SIG-M5 (cell line): ENCODE measurements at regions not wholly inside any gene's neighbourhood (a gene's known extent, or its start where the extent isn't known, plus 50 kb on each side); places are given as distances from the start of the nearest gene placed in this dataset.

Experiments
- DNase-seq: peaks from one replicate; lab custom pipeline; 2025; lab: John Stamatoyannopoulos, UW

DNA sequence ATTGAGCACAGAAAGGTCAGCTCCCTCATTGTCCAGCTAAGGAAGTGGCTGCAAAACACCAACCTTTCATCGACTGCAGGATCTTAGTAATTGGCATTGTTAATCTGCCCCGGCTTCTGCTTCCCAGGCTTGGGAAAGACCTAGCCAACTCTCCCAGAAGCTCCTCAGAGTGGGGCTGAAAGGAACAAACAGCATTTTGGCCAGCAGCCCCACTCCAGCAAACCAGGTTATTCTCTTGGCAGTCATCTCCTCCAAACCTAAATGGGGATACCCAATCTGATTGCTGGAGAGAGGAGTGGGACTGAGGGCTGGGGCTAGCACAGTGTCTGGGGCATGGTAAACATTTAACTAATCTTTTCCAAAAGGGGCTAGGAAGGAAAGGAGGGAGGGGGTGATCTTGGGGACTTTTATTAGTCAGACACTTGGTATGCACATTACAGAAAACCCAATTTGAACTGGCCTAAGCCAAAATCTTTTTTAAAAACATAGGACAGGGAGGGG is 294.4 kb downstream of the MN1 start:
- DNase-seq = no peak

DNA sequence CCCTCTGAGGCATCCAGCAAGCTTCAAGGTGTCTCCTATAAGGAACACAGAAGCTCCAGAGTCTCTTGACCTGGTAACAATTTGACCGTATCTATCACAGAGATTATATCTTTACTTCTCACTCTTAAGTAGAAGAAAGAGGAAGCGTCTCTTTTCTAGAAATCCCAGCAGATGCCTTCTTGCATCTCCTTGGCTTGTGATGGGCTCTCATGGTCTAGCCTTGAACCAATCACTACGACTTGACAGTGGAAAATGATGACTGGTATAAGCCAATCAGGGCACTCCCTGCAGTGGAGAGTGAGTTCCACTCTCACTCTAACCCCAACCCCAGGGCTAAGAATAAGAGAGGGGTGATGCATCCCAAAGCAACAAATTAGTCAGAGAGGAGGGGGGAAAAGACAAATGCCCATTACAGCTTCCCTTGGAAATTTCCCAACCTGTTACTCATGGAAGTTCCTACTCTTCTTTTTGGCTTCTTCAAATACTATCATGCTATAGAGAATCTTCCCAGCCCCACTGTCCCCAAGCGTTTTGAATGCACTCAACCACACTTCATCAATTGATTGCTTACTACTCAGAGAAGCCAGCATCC is 293.5 kb downstream of the MN1 start:
- no peak for DNase-seq

DNA sequence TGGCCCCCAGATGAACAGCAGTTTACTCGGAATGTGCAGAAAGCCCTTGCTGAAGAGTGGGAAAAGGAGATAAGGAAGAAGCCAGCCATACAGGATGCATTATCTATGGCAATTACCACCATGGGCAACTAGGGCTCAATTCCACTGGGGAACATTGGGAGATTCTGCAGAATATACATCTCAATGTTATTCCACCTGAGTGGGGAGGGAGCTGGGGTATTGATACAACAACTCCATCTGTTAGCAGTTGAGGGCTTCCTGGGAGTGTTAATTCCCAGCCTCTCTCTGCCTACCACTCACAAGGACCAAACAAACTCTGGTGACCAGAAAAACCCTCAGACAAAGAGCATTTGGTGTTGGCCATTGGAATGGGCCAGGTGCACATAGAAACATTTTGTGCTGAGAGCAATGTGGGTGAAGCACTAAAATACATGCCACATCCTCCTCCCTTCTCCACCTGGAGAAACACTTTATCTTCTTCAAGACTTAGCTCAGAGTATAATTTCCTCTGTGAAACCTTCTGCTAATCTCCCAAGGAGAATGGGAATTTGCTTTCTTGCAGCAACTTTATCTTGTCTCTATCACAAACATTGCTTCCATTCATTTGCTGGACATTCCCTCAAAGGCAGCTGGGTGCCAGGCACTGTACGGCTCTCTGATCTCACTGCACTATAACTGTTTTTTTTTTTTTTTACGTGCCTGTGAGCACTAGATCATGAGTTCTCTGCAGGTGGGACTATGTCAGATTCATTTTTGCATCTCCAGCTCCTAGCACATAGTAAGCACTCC is 292.2 kb downstream of the MN1 start:
- no peak for DNase-seq

DNA sequence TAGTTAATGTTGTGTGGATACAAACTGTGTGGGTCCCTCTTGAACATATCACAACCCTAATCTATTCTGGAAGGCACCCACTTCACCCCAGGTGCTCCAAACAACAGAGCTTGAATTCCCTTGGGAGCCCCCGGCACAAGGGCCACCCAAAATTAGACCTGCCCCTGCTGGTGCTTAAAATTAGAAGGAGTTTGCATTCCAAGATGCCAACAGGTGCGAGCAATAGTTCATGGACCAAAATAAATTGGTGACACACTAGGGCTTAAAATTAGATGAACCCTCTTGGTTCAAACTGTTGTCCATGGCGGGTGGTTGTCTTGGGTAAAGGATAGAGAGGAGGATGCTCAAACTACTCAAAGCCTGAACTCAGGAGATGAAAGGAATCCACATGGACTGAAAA is 291.5 kb downstream of the MN1 start:
- DNase-seq = no peak

DNA sequence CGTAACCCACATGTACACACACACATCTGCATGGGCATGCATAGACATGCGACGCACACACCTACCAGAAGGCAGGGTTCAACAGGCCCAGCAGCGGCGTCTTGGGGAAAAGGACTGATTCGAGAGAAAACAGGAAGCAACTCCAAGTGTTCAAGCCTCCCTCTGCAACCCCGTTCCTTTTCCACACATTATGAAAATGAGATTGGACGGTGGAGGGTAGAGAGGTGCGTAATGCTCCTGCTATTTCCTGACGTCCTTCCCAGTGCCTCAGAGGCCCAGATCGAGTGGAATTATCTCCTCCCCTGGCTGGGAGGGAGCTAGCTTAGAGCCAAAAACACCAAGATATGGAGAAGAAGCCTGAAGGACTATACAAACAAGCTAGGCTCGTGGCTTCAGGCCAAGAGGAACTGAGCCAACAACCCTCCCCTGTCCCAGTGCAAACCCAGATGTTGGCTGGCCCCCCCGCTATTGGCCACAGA is 289.2 kb downstream of the MN1 start:
- DNase-seq = no peak

DNA sequence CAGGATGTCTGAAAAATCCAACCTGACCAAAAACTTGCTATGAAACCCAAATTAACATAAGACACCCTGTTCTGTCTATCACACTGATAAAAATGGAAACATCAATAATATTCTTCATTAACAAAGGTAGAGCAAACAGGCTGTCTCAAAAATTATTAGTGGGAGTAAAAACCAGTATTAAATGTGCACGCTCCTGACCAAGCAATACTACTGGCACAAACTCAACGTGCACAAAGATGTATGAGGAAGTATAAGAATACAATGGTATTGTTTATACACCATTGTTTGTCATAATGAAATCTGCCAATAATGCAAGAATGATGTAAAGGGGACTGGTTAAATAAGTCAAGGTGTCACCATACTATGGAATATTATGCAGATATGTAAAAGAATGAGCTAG is 288.5 kb downstream of the MN1 start:
- no peak for DNase-seq

DNA sequence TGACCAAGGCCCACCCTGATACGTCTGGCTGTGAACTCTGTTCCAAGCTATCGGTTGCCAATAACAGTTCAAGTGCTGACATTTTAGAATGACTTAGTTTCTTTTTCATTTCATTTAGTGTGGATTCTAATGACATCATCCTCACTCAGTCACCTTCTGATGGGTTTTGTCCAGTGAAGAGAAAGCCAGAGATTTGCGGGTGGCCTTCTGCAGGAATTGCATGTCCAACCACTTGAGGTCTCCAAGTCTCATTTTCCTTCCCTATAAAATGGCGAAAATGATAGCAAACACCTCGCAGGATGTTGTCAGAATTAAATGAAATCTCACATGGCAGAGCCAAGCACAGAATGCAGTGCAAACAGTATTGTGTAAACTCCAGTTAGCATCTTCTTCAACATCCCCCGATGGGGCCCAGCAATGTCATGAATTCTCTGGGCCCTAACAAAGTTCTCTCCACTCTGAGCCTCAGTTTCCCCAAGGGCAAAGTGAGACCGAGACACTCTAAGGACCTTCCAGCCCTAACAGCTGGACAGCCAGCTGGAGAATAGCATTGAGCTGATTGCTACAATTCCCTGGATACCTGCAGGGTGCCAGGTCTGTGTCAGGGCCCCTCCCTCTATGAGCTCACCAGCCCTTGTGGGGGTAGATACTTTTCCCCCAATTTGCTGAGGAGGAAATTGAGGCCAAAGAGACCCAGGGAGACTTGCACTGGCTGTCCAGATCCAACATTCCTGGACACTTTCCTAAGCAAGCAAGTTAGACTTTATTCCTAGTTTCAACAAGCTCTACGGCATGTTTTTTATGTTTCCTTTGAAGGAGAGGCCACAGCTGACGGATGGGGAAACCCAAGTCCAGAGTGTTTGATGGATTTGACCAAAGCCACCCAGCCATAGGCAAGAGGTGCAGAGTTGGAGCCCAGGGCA is 286.7 kb downstream of the MN1 start:
- DNase-seq = no peak

DNA sequence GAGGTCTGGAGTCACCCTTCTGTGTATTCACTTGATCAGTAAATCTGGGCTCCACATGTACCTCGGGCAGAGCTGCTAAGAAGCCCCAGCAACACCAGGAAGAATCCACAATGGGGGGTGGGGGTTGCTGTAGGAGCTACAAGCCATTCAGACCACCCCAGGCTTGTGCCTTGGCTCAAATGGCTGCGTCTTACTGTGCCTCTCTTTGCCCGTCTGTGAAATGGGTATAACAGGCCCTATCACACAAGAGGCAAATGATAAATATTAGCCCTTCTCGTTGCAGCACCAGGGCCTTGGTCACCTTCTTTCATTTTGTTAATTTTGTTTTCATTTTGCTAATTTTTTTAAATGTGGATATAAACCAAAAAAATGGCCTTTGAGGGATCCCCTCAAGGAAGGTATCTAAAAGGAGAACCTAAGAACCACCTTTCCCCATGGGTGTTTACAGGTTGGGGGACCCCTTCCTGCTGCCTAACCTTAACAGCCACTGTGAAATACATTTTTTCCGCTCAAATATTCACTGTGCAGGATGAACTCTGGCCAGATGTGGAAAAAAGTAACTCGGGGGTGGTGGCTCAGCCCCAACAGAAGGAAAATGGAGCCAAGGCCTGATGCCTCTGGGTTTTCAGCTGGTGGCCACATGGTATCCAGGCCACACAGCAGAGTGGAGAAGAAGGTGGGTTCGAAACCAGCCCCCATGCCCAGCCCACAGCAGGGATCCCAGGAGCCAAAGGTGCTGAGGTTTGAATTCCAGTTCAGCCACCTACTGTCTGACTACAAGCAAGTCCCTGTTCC is 284.0 kb downstream of the MN1 start:
- DNase-seq = no peak

DNA sequence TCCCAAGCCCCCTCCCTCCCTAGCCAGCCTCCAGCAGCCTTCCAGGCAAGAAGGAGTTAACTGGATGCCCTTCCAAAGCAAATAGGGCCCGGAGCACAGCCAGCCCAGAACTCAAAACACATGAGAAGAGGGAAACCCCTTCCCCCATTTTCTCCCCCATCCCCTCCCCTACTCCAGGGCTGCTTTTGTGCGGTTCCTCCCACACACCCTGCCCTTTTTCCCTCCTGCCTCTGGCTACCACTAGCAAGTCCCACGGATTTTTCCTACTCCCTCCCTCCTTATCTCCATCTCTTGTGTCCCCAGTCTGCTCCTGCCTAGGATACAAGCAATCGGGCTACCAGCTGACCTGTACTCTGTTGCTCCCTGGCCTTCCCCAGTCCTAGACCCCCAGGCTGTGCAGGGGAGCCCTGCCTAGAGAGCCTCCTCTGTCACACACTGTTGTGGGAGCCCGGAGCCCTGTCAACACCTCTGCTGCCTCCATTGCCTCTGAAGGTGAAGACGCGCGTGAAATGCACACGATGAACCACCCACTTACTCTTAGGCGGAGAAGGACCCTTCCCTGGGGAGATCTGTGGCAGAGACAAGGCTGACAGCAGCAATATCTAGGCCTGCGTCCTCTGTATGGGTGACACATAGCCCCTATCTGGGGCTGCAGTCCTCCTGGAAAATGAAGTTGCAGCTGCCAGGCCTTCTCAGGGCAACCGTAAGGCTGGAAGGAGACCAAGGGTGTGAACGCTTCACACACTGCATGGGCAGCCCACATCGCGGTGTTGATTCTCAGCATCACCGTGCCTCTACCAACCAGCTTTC is 282.8 kb downstream of the MN1 start:
- DNase-seq = no peak

DNA sequence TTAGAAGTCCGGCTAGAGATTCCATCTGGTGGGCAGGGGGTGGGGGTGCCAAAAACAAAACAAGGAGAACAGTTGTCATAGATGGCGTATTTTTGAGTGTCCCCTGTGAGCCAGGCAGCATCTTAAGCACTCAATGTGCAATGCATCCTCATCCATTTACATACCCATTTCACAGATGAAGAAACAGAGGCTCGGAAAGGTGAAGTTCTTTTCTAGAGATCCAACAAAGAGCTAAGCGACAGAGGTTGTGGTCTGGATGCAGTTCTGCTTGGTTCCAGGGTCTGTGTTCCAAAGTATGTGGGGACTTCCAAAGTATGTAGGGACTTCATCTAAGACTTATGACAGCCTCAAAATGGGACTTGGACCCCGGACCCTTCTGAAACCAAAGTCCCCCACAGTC is 277.8 kb downstream of the MN1 start:
- DNase-seq = no peak

DNA sequence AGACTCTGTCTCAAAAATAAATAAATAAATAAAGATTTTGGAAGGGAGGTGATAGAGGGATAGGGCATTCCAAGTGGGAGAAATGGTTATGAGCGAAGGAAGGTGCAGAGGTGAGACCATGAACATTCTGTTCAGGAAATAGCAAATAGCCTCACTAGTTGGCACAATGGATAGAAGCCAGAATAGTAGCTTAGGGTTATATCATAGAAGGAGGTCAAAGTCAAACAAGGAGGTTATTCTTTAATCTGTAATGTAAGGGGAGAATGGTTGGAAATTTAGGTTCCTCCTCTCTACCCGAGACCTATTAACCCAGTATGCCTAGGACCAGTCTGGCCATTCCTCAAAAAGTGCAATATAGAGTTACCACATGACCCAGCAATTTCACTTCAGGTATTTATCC is 275.8 kb downstream of the MN1 start:
- no peak for DNase-seq

DNA sequence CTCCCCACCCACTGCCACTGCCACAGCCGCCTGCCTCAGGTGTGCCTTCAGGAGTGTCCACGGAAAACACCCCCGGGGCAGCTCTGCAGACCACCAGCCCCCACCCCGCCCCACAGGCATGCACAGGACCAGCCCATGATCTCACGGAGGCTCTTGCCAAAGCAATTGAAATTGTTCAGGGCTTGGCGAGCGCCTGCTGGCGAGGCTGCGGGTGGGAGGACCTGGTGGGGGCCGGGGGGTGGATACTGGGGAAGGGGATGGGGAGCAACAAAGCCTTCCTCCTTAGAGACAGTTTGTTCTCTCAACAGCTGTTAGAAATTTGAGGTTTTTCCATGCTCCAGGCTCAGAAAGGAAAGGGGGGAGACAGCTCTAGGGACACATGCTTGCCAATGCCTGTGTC is 274.7 kb downstream of the MN1 start:
- DNase-seq = no peak

DNA sequence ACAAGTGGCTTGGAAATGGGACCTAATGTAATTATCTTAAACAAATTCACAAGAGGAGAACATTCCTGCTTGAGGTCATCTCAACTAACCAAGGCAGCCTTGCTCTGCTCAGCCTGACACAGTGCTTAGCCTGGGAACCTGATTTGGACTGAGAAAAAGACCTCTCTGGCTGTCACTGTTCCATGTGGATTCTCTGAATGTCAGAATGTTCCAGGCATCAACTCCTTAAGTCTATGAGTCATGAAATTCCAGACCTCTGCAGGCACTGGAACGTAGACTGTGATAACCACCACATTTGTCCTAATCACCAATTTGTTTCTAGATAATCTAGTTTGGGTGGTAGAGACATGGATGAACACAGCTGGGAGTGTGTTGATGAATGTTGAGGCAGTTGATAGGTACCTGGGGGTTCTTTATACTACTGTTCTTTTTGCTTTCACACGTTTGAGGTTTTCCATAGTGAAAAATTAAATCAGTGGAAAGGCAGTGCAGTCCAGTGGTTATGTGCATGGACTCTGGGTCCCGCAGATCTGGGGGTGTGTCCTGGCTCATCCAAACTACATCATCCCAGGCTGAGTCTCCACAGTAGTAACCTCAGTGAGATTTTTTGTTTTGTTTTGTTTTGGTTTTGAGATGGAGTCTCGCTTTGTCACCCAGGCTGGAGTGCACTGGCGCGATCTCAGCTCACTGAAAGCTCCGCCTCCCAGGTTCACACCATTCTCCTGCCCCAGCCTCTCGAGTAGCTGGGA is 269.6 kb downstream of the MN1 start:
- DNase-seq = no peak

DNA sequence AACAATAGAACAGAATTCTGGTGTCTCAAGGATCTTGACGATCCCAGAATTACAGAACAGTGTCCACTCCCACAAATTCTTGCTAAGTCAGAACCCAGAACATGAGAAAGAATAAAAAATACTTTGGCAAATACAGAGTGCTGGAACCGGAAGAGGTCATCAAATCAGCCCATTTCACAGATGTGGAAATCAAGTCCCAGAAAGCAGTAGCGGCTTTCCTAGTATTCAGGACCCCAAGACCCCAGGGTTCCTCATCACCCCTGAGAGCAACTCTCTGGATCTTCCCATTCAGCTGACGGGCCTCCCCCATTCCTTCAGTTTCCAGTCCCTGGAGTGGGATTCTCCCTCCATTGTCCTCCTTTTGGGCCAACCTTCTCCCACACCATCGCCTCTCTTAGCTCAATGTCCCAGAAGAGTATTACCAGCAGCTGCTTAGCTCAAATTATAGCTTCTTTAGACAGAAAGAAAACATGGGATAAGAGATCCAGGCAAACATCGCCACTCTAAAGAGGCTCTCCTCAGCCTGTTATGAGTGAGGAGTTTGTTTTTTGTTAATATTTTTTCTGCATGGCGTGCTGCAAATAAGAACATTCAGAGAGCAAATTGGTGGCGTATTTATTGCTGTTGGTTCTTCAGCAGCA is 268.3 kb downstream of the MN1 start:
- DNase-seq = no peak

DNA sequence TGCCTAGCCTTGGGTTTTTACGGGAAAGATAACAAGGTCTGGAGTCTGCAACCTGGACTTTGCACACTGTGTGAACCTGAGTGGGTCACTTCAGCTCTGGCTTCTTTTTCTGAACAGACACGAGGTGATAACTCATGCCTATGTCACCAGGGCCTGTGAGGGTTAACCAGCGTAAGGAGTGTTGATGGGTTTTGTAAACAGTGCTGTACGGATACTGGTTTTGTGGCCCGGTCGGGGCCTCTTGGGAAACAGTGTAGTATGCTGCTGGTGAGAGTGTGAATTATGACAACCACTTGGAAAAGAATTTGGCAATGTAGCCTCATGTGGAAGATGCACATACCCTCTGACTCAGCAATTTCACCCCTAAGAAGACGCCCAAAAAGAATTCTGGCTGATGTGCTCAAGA is 266.8 kb downstream of the MN1 start:
- DNase-seq = no peak

DNA sequence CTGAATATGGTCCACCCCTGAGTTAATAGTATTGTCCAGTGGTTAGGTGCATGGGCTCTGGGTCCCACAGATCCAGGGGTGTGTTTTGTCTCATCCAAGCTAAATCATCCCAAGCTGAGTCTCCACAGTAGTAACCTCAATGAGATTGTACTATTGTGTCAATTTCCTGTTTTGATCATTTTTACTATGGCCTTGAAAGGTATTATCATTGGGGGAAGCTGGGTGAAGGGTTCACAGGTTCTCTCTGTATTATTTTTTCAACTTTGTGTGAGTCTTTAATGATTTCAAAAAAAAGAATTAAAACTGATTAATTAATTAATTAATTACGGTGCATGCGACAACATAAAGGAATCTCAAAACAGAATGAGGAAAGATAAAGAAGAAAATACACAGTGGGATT is 266.1 kb downstream of the MN1 start:
- DNase-seq = no peak

DNA sequence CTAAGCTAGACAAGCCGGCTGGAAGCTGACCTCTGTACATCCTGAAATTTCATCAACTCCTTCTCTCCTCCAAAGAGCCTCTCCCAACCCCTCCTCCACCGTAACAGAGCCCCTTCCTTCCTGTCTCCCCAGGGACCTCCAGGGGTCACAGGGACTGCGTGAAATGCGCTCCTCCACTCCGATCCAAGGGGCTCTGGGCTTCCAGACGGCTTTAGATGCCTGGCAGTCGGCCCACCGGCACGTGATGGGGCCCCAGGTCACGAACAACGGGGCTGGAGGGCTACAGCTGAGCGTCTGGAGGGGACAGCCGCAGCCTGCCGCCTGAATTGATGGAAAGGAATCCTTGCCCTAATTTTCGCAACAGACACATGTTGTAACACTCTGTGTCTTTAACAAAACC is 264.1 kb downstream of the MN1 start:
- no peak for DNase-seq

DNA sequence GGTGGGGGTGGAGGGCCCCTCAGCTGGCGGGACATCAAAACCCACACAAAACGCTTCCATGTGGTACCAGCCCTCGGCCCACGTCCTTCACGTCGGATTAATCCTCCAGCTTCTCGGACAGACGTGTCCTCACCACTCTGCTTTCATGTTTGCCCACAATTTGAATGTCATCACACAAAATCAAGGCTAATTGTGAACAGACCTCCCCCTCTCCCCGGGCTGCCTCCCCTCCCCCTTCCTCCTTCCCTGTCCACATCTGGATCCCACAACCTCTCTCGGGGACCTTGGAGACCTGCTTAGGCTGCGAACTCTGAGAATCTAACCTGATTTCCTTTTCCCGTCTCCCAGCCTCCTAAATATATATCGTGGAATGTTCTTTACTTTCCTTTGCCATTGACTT is 262.9 kb downstream of the MN1 start:
- DNase-seq = no peak

DNA sequence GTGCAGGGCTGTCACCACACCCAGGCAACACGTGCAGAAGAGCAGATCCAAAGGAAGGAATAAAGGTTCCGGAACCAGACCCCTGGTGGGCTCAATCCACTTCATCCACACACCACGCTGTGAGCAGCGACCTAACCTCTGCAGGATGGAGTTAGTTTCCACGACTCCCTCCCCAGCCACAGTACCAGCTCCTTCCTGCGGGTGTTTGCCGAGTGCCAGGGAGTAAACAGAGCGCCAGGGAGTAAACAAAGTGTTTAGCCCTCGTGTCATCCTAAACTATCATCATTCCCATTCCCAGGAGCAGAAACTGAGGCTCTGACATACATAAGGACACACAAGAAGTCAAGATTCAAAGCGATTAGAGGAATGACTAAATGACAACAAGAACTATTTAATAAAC is 261.3 kb downstream of the MN1 start:
- DNase-seq = no peak
